ENCODE measurements at regions not wholly inside any gene's neighbourhood (a gene's known extent, or its start where the extent isn't known, plus 50 kb on each side); places are given as distances from the start of the nearest gene placed in this dataset.

DNA sequence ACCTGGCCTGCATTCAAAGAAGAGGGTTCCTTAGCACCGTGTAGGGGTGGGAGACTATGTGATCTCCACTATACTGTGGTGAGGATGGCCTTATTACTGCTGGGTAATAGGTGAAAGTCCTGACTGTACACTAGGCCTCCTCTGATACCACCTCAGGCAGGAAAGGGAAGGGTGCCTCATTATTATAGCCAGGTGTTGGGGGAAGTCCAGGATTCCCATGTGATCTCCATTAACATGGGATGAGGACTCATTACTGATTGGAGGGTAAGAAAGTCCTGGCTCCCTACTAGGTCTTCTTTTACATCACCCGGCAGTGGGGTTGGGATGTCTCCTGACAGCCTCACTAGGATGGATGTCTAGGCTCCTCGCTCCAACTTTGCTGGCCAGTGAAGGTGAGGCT lies 252.1 kb downstream of the LRIG3 start:
- no peak for TF ChIP-seq EZH2 (IDR thresholded peaks at IDR 0.05; ENCODE audit: borderline replicate concordance, low read depth, low read length, severe bottlenecking)
- TF ChIP-seq, protein P1, sequence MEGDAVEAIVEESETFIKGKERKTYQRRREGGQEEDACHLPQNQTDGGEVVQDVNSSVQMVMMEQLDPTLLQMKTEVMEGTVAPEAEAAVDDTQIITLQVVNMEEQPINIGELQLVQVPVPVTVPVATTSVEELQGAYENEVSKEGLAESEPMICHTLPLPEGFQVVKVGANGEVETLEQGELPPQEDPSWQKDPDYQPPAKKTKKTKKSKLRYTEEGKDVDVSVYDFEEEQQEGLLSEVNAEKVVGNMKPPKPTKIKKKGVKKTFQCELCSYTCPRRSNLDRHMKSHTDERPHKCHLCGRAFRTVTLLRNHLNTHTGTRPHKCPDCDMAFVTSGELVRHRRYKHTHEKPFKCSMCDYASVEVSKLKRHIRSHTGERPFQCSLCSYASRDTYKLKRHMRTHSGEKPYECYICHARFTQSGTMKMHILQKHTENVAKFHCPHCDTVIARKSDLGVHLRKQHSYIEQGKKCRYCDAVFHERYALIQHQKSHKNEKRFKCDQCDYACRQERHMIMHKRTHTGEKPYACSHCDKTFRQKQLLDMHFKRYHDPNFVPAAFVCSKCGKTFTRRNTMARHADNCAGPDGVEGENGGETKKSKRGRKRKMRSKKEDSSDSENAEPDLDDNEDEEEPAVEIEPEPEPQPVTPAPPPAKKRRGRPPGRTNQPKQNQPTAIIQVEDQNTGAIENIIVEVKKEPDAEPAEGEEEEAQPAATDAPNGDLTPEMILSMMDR (IDR thresholded peaks at IDR 0.05; ENCODE audit: borderline replicate concordance, extremely low read depth, low read length, poor library complexity, severe bottlenecking) = no peak
- no peak overlapping the region for H3K4me3 ChIP-seq (ENCODE audit: low read depth in 1 of 2, low read length in 2 of 2)
- H3K36me3 ChIP-seq (ENCODE audit: insufficient read depth, low read length) = no peaks in the 10 kb centered on the region
- H3K27ac ChIP-seq (ENCODE audit: low read length) = no peak overlapping the region
- no peaks in the 10 kb centered on the region for H3K4me1 ChIP-seq (ENCODE audit: insufficient read depth, low read length)
- no peak overlapping the region for H3K9ac ChIP-seq (ENCODE audit: low read depth, low read length)
- H2AFZ ChIP-seq (ENCODE audit: low read depth, low read length) = no peak overlapping the region
- DNase-seq = no peak
- H3K27me3 ChIP-seq (ENCODE audit: insufficient read depth, low read length, poor library complexity) = no peaks in the 10 kb centered on the region
- no peaks in the 10 kb centered on the region for H3K9me3 ChIP-seq (ENCODE audit: insufficient read depth, low read length, severe bottlenecking)
- H3K4me2 ChIP-seq (ENCODE audit: insufficient read depth, low read length) = no peak overlapping the region
- ATAC-seq (ENCODE audit: insufficient read depth, low read depth) = no peak
- H3K79me2 ChIP-seq (ENCODE audit: insufficient read depth, low read length) = no peaks in the 10 kb centered on the region
- H4K20me1 ChIP-seq (ENCODE audit: insufficient read depth, low read length) = no peaks in the 10 kb centered on the region

GRCh38 chr12:58668871-58669270 lies 251.4 kb downstream of the LRIG3 start:
- Histone ChIP-seq H2AFZ (ENCODE audit: low read depth, low read length) (no peak overlapping the region), H3K27ac (ENCODE audit: low read length) (no peak overlapping the region), H3K4me3 (ENCODE audit: low read depth in 1 of 2, low read length in 2 of 2) (no peak overlapping the region), H4K20me1 (ENCODE audit: insufficient read depth, low read length) (no peaks in the 10 kb centered on the region), H3K79me2 (ENCODE audit: insufficient read depth, low read length) (no peaks in the 10 kb centered on the region), H3K4me1 (ENCODE audit: insufficient read depth, low read length) (no peaks in the 10 kb centered on the region), H3K4me2 (ENCODE audit: insufficient read depth, low read length) (no peak overlapping the region), H3K27me3 (ENCODE audit: insufficient read depth, low read length, poor library complexity) (no peaks in the 10 kb centered on the region), H3K36me3 (ENCODE audit: insufficient read depth, low read length) (no peaks in the 10 kb centered on the region), H3K9me3 (ENCODE audit: insufficient read depth, low read length, severe bottlenecking) (no peaks in the 10 kb centered on the region), H3K9ac (ENCODE audit: low read depth, low read length) (no peak overlapping the region)
- DNase-seq = no peak
- TF ChIP-seq, protein P1 (IDR thresholded peaks at IDR 0.05; ENCODE audit: borderline replicate concordance, extremely low read depth, low read length, poor library complexity, severe bottlenecking) = no peak
- no peak for TF ChIP-seq EZH2 (IDR thresholded peaks at IDR 0.05; ENCODE audit: borderline replicate concordance, low read depth, low read length, severe bottlenecking)
- no peak for ATAC-seq (ENCODE audit: insufficient read depth, low read depth)

GRCh38 chr12:58670623-58671022 lies 249.7 kb downstream of the LRIG3 start:
- no peaks in the 10 kb centered on the region for H3K9me3 ChIP-seq (ENCODE audit: insufficient read depth, low read length, severe bottlenecking)
- no peaks in the 10 kb centered on the region for H3K4me1 ChIP-seq (ENCODE audit: insufficient read depth, low read length)
- H4K20me1 ChIP-seq (ENCODE audit: insufficient read depth, low read length) = no peaks in the 10 kb centered on the region
- H3K27me3 ChIP-seq (ENCODE audit: insufficient read depth, low read length, poor library complexity) = no peaks in the 10 kb centered on the region
- no peak overlapping the region for H3K9ac ChIP-seq (ENCODE audit: low read depth, low read length)
- no peak overlapping the region for H3K27ac ChIP-seq (ENCODE audit: low read length)
- H2AFZ ChIP-seq (ENCODE audit: low read depth, low read length) = no peak overlapping the region
- TF ChIP-seq, protein P1 (IDR thresholded peaks at IDR 0.05; ENCODE audit: borderline replicate concordance, extremely low read depth, low read length, poor library complexity, severe bottlenecking) = no peak
- TF ChIP-seq EZH2 (IDR thresholded peaks at IDR 0.05; ENCODE audit: borderline replicate concordance, low read depth, low read length, severe bottlenecking) = no peak
- no peak overlapping the region for H3K4me3 ChIP-seq (ENCODE audit: low read depth in 1 of 2, low read length in 2 of 2)
- H3K4me2 ChIP-seq (ENCODE audit: insufficient read depth, low read length) = no peak overlapping the region
- ATAC-seq (ENCODE audit: insufficient read depth, low read depth) = no peak
- DNase-seq = no peak
- H3K79me2 ChIP-seq (ENCODE audit: insufficient read depth, low read length) = no peaks in the 10 kb centered on the region
- H3K36me3 ChIP-seq (ENCODE audit: insufficient read depth, low read length) = no peaks in the 10 kb centered on the region

- TF ChIP-seq, protein P1 (IDR thresholded peaks at IDR 0.05; ENCODE audit: borderline replicate concordance, extremely low read depth, low read length, poor library complexity, severe bottlenecking) = no peak
- no peak for TF ChIP-seq EZH2 (IDR thresholded peaks at IDR 0.05; ENCODE audit: borderline replicate concordance, low read depth, low read length, severe bottlenecking)
These were observed 249.1 kb downstream of the LRIG3 start for GRCh38 chr12:58671196-58671595.

More at GRCh38 chr12:58671196-58671595, 249.1 kb downstream of the LRIG3 start:
- no peaks in the 10 kb centered on the region for H3K36me3 ChIP-seq (ENCODE audit: insufficient read depth, low read length)
- no peak overlapping the region for H3K9ac ChIP-seq (ENCODE audit: low read depth, low read length)
- ATAC-seq (ENCODE audit: insufficient read depth, low read depth) (no peak), DNase-seq (no peak)
- H3K4me1 ChIP-seq (ENCODE audit: insufficient read depth, low read length) = no peaks in the 10 kb centered on the region
- H3K79me2 ChIP-seq (ENCODE audit: insufficient read depth, low read length) = no peaks in the 10 kb centered on the region
- H3K27ac ChIP-seq (ENCODE audit: low read length) = no peak overlapping the region
- H3K9me3 ChIP-seq (ENCODE audit: insufficient read depth, low read length, severe bottlenecking) = no peaks in the 10 kb centered on the region
- H2AFZ ChIP-seq (ENCODE audit: low read depth, low read length) = no peak overlapping the region
- no peaks in the 10 kb centered on the region for H4K20me1 ChIP-seq (ENCODE audit: insufficient read depth, low read length)
- H3K27me3 ChIP-seq (ENCODE audit: insufficient read depth, low read length, poor library complexity) = no peaks in the 10 kb centered on the region
- no peak overlapping the region for H3K4me2 ChIP-seq (ENCODE audit: insufficient read depth, low read length)
- no peak overlapping the region for H3K4me3 ChIP-seq (ENCODE audit: low read depth in 1 of 2, low read length in 2 of 2)
